Activated naive CD4-positive, alpha-beta T cell treated with anti-CD3 and anti-CD28 coated beads, Interleukin-2, amount 10 ng/mL, durations not matched to agents 7 days and 5 days (primary cell): ENCODE measurements at regions not wholly inside any gene's neighbourhood (a gene's known extent, or its start where the extent isn't known, plus 50 kb on each side); places are given as distances from the start of the nearest gene placed in this dataset.

Experiments used
- CTCF ChIA-PET: fragments of 350-600 bp; sonication (Branson Sonifier 250); formaldehyde crosslinking; loops from one replicate; lab custom pipeline; 2021; ENCODE audit warnings: antibody characterized with exemption; lab: Charles Lee
- DNase-seq: peaks from one replicate; pipeline ENCODE4 v3.0.0-alpha.2; 2020
- H3K27ac Mint-ChIP-seq: one replicate; pipeline ENCODE4 v1.8.0; 2021; ENCODE audit warnings: mild to moderate bottlenecking, moderate library complexity, mixed read lengths
- H3K27me3 Mint-ChIP-seq: one replicate; pipeline ENCODE4 v1.8.0; 2021; ENCODE audit warnings: mild to moderate bottlenecking, mixed read lengths
- H3K36me3 Mint-ChIP-seq: one replicate; pipeline ENCODE4 v1.8.0; 2021; ENCODE audit warnings: mixed read lengths
- H3K4me1 Mint-ChIP-seq: one replicate; pipeline ENCODE4 v1.8.0; 2021; ENCODE audit warnings: mixed read lengths
- H3K4me3 Mint-ChIP-seq: one replicate; pipeline ENCODE4 v1.8.0; 2021; ENCODE audit warnings: mild to moderate bottlenecking, moderate library complexity, mixed read lengths
- H3K9me3 Mint-ChIP-seq: one replicate; pipeline ENCODE4 v1.8.0; 2021; ENCODE audit warnings: mixed read lengths

- no peak for DNase-seq
- peaks cover 9% of the 10 kb centered on the region for H3K9me3 Mint-ChIP-seq
- no peak overlapping the region for H3K4me3 Mint-ChIP-seq
- H3K36me3 Mint-ChIP-seq, result no peaks in the 10 kb centered on the region
- H3K27ac Mint-ChIP-seq, result no peak overlapping the region
- no peaks in the 10 kb centered on the region for H3K4me1 Mint-ChIP-seq
- CTCF ChIA-PET, result no interaction called here
- H3K27me3 Mint-ChIP-seq, result no peaks in the 10 kb centered on the region
Observed at GRCh38 chr4:63607169-63607872, 801.9 kb downstream of the TECRL start.

GRCh38 chr4:63589796-63590195 is 819.5 kb downstream of the TECRL start:
- Mint-ChIP-seq H3K9me3 (peaks cover 25% of the 10 kb centered on the region), H3K27ac (no peak overlapping the region), H3K4me1 (no peaks in the 10 kb centered on the region), H3K27me3 (no peaks in the 10 kb centered on the region), H3K4me3 (no peak overlapping the region), H3K36me3 (no peaks in the 10 kb centered on the region)
- DNase-seq, result no peak
- CTCF ChIA-PET, result no interaction called here

- H3K4me3 Mint-ChIP-seq, result no peak overlapping the region
- no peak overlapping the region for H3K27ac Mint-ChIP-seq
- CTCF ChIA-PET, result no interaction called here
- H3K36me3 Mint-ChIP-seq, result no peaks in the 10 kb centered on the region
- H3K27me3 Mint-ChIP-seq, result no peaks in the 10 kb centered on the region
- no peaks in the 10 kb centered on the region for H3K4me1 Mint-ChIP-seq
- DNase-seq, result no peak
- H3K9me3 Mint-ChIP-seq, result peaks cover 6% of the 10 kb centered on the region
Observed at GRCh38 chr4:63583561-63583960, 825.7 kb downstream of the TECRL start.

DNA sequence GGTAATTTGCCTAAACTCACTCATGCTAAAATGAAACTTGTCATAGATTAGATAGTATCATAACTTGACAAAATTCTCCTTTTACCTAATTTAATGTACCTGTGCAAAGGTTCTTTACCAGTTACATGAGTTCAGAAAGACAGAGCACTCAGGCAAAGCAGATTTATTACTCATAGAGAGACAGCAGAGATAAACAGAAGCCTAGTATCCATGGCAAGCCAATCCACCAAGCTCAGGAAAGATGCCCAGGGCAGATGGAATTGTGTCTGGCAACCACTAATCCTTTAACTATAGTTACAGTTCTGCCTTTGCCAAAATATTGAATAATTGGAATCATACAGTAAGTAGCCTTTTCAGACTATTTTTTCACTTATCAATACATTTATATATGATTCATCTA is 826.2 kb downstream of the TECRL start:
- Mint-ChIP-seq H3K9me3 (peaks cover 6% of the 10 kb centered on the region), H3K4me3 (no peak overlapping the region), H3K27me3 (no peaks in the 10 kb centered on the region), H3K36me3 (no peaks in the 10 kb centered on the region), H3K4me1 (no peaks in the 10 kb centered on the region), H3K27ac (no peak overlapping the region)
- CTCF ChIA-PET, result no interaction called here
- no peak for DNase-seq

GRCh38 chr4:63580796-63581475 is 828.3 kb downstream of the TECRL start:
- Mint-ChIP-seq H3K4me3 (no peak overlapping the region), H3K9me3 (peaks cover 6% of the 10 kb centered on the region), H3K27ac (no peak overlapping the region), H3K36me3 (no peaks in the 10 kb centered on the region), H3K27me3 (no peaks in the 10 kb centered on the region), H3K4me1 (no peaks in the 10 kb centered on the region)
- CTCF ChIA-PET, result no interaction called here
- DNase-seq, result no peak

DNA sequence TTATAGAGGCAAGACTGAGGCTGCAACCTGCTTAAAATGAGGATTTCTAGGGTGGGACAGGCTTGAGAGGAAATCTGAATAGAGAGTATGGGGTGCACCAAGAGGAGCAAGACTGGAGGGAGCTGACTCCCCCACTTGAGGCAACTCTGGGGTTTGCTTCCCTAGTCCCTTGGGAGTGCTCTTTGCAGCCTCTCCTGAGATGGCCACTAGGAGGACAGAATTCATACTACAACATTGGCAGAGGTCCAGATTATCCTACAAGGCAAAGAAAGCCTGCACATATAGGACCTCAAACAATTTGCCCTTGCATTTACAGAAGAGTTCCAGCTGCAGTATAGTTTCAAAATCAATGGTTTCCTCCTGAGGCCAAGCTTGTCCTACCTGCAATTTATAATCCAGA is 830.9 kb downstream of the TECRL start:
- Mint-ChIP-seq H3K4me3 (no peak overlapping the region), H3K36me3 (no peaks in the 10 kb centered on the region), H3K9me3 (peaks cover 6% of the 10 kb centered on the region), H3K4me1 (no peaks in the 10 kb centered on the region), H3K27ac (no peak overlapping the region), H3K27me3 (no peaks in the 10 kb centered on the region)
- DNase-seq, result no peak
- CTCF ChIA-PET, result no interaction called here

GRCh38 chr4:63566658-63567057 is 842.6 kb downstream of the TECRL start:
- Mint-ChIP-seq H3K27ac (no peak overlapping the region), H3K4me1 (no peaks in the 10 kb centered on the region), H3K27me3 (no peaks in the 10 kb centered on the region), H3K4me3 (no peak overlapping the region), H3K36me3 (no peaks in the 10 kb centered on the region), H3K9me3 (peaks cover 5% of the 10 kb centered on the region)
- DNase-seq, result no peak
- CTCF ChIA-PET, result no interaction called here

GRCh38 chr4:63563288-63564014 is 845.8 kb downstream of the TECRL start:
- Mint-ChIP-seq H3K4me3 (no peak overlapping the region), H3K4me1 (no peaks in the 10 kb centered on the region), H3K27ac (no peak overlapping the region), H3K36me3 (no peaks in the 10 kb centered on the region), H3K9me3 (peaks cover 6% of the 10 kb centered on the region), H3K27me3 (no peaks in the 10 kb centered on the region)
- no peak for DNase-seq
- CTCF ChIA-PET, result no interaction called here

GRCh38 chr4:63558709-63559108 is 850.5 kb downstream of the TECRL start:
- DNase-seq, result no peak
- Mint-ChIP-seq H3K27me3 (no peaks in the 10 kb centered on the region), H3K4me3 (no peak overlapping the region), H3K9me3 (peaks cover 6% of the 10 kb centered on the region), H3K36me3 (no peaks in the 10 kb centered on the region), H3K4me1 (no peaks in the 10 kb centered on the region), H3K27ac (no peak overlapping the region)
- CTCF ChIA-PET, result no interaction called here

GRCh38 chr4:63556332-63556731 is 852.9 kb downstream of the TECRL start:
- Mint-ChIP-seq H3K4me1 (no peaks in the 10 kb centered on the region), H3K36me3 (no peaks in the 10 kb centered on the region), H3K27me3 (no peaks in the 10 kb centered on the region), H3K4me3 (no peak overlapping the region), H3K27ac (no peak overlapping the region), H3K9me3 (peaks cover 6% of the 10 kb centered on the region)
- no peak for DNase-seq
- CTCF ChIA-PET, result no interaction called here

GRCh38 chr4:63553123-63553522 is 856.1 kb downstream of the TECRL start:
- Mint-ChIP-seq H3K9me3 (peaks cover 3% of the 10 kb centered on the region), H3K36me3 (no peaks in the 10 kb centered on the region), H3K4me3 (no peak overlapping the region), H3K27me3 (no peaks in the 10 kb centered on the region), H3K4me1 (no peaks in the 10 kb centered on the region), H3K27ac (no peak overlapping the region)
- DNase-seq, result no peak
- CTCF ChIA-PET, result no interaction called here

DNA sequence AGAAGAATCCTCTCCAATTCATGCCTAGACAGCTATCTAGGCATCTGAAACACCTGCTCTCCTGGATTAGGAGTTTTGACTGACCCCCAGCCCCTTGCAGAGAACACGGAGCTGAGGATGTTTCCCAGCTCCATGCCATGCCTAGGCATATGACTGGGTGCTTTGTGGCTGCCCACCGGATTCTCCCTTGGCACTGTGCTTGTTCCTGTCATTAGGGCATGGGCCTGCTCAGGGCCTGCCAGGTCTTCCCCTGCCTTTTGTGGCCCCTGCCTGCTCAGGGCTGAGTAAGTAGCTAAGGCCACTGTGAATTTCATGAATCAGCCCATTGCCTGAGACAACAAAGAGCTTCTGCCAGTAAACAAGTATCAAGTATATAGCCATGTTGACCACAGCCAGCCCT is 867.4 kb downstream of the TECRL start:
- peaks cover 8% of the 10 kb centered on the region for H3K9me3 Mint-ChIP-seq
- H3K4me1 Mint-ChIP-seq, result no peaks in the 10 kb centered on the region
- no peaks in the 10 kb centered on the region for H3K36me3 Mint-ChIP-seq
- DNase-seq, result no peak
- no peaks in the 10 kb centered on the region for H3K27me3 Mint-ChIP-seq
- H3K27ac Mint-ChIP-seq, result no peak overlapping the region
- CTCF ChIA-PET, result no interaction called here
- H3K4me3 Mint-ChIP-seq, result no peak overlapping the region

DNA sequence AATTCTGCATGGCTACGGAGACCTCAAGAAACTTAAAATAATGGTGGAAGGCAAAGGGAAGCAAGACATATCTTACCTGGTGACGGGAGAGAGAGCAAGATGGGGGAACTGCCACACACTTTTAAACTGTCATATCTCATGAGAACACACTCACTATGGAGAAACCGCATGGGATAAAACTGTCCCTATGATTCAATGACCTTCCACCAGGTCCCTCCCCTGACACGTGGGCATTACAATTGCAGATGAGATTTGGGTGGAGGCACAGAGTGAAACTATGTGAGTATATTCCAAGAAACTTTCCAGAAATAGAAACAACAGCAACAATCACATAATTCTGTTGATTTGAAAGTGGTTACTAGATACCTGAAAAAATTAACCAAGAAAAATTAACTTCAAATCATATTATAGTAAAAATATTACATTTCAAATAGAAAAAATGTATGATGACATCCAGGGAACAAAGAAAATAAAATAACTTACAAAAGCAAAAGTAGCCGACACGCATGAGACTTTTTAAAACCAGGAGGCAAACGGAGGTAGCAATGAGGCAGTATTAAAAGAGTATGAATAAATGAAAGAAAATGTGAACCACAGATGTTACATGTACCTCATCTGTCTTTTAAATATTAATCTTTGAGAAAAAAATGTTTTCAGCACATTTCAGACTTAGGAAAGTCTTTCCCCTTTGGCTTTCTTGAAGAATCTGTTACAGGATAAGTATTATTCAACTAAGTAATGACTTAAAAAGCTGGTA is 879.5 kb downstream of the TECRL start:
- CTCF ChIA-PET, result no interaction called here
- DNase-seq, result no peak
- Mint-ChIP-seq H3K27ac (no peak overlapping the region), H3K4me1 (no peaks in the 10 kb centered on the region), H3K36me3 (no peaks in the 10 kb centered on the region), H3K9me3 (peaks cover 2% of the 10 kb centered on the region), H3K27me3 (no peaks in the 10 kb centered on the region), H3K4me3 (no peak overlapping the region)

DNA sequence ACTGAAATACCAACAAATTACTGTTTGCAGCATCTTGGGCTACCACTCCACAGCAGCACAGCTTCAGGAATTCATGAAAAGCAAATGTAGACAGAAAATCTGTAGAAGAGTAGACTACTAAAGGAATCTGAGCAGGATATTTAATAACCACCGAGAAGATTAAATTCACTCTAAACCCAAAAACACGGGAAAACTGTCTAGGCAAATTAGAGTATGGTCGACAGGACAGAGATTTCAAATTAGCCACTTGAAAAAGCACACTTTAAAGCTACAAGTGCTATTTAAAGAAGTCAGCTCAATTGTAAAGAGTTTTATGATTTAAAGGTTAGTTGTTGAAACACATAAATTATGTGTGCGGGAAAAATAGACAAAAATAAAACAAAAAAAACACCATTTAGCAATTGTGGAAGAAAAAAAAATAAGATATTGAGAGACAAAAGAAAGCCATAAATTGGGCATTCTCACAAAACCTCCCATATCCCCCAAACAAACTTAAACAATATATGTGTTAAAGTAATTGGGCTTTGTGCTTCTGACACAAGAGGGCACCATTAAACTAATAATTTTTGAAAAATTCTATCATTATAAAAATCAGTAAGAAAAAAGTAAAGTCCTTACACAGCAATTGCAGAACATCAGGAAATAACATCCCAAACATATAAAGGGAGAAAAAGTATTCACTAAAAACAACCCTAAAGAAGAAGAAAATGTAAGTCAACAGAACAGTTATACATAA is 880.8 kb downstream of the TECRL start:
- no peak overlapping the region for H3K4me3 Mint-ChIP-seq
- peaks cover 2% of the 10 kb centered on the region for H3K9me3 Mint-ChIP-seq
- no peaks in the 10 kb centered on the region for H3K36me3 Mint-ChIP-seq
- H3K4me1 Mint-ChIP-seq, result no peaks in the 10 kb centered on the region
- no peak overlapping the region for H3K27ac Mint-ChIP-seq
- no peaks in the 10 kb centered on the region for H3K27me3 Mint-ChIP-seq
- CTCF ChIA-PET, result no interaction called here
- no peak for DNase-seq
